ENCODE measurements at regions not wholly inside any gene's neighbourhood (a gene's known extent, or its start where the extent isn't known, plus 50 kb on each side); places are given as distances from the start of the nearest gene placed in this dataset.
"Not testable (repeated sequence)": the region's sequence is repeated elsewhere in the genome, so short reads cannot be mapped to it uniquely, and the experiment has no call there.

- no peak overlapping the region; the same call in 1 of the 2 replicates for H3K4me3 ChIP-seq (ENCODE audit: control insufficient read depth, low read depth, low read length)
- no peak for DNase-seq (ENCODE audit: low read depth)
- no peak for TF ChIP-seq CTCF (IDR thresholded peaks at IDR 0.05; ENCODE audit: control insufficient read depth, insufficient read depth, low read depth, low read length, missing control alignments)
Measured at GRCh38 chr14:101628975-101629374, 67.7 kb downstream of the DIO3 start.

- H3K4me3 ChIP-seq (ENCODE audit: control insufficient read depth, low read depth, low read length): no peak overlapping the region
- no peak for DNase-seq (ENCODE audit: low read depth)
- no peak for TF ChIP-seq CTCF (IDR thresholded peaks at IDR 0.05; ENCODE audit: control insufficient read depth, insufficient read depth, low read depth, low read length, missing control alignments)
Measured at GRCh38 chr14:101630056-101630965, 69.0 kb downstream of the DIO3 start.

GRCh38 chr14:101631199-101631598 lies 69.9 kb downstream of the DIO3 start:
- TF ChIP-seq CTCF (IDR thresholded peaks at IDR 0.05; ENCODE audit: control insufficient read depth, insufficient read depth, low read depth, low read length, missing control alignments): no peak
- no peak for DNase-seq (ENCODE audit: low read depth)
- H3K4me3 ChIP-seq (ENCODE audit: control insufficient read depth, low read depth, low read length): no peak overlapping the region

- not testable (repeated sequence) for H3K4me3 ChIP-seq (ENCODE audit: control insufficient read depth, low read depth, low read length); DNase-seq (ENCODE audit: low read depth)
Measured at GRCh38 chr14:101631970-101632369, 70.7 kb downstream of the DIO3 start.

- no peak for TF ChIP-seq CTCF (IDR thresholded peaks at IDR 0.05; ENCODE audit: control insufficient read depth, insufficient read depth, low read depth, low read length, missing control alignments)
- DNase-seq (ENCODE audit: low read depth): no peak
- H3K4me3 ChIP-seq (ENCODE audit: control insufficient read depth, low read depth, low read length): no peak overlapping the region
Measured at GRCh38 chr14:101632520-101632919, 71.2 kb downstream of the DIO3 start.

- no peak for DNase-seq (ENCODE audit: low read depth)
- H3K4me3 ChIP-seq (ENCODE audit: control insufficient read depth, low read depth, low read length): no peak overlapping the region
- TF ChIP-seq CTCF (IDR thresholded peaks at IDR 0.05; ENCODE audit: control insufficient read depth, insufficient read depth, low read depth, low read length, missing control alignments): no peak
Measured at GRCh38 chr14:101633276-101633675, 72.0 kb downstream of the DIO3 start.

GRCh38 chr14:101634202-101634849 lies 73.0 kb downstream of the DIO3 start:
- TF ChIP-seq CTCF (IDR thresholded peaks at IDR 0.05; ENCODE audit: control insufficient read depth, insufficient read depth, low read depth, low read length, missing control alignments): no peak

More at GRCh38 chr14:101634202-101634849, 73.0 kb downstream of the DIO3 start:
- H3K4me3 ChIP-seq (ENCODE audit: control insufficient read depth, low read depth, low read length): no peak overlapping the region
- no peak for DNase-seq (ENCODE audit: low read depth)
